ENCODE measurements at regions not wholly inside any gene's neighbourhood (a gene's known extent, or its start where the extent isn't known, plus 50 kb on each side); places are given as distances from the start of the nearest gene placed in this dataset.

DNA sequence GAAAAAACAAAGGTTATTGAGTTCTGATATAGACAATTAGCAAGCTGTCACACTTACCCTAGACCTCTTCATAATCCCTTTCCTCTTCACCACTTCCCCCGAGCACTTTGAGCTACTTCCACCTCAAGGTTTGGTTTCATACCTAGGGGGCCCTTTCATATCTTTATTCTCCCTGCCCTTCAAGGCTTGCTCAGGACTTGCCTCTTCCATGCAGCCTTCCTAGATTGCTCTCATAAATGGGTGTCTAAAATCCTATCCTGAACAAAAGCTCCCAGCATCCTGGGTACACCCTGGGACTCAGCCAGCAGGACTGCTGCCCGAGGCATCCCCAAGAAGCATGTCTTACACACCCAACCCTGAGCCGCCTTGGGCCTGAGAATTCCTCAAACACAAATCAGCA is 157.3 kb downstream of the C5orf15 start:
- Histone ChIP-seq H3K4me2 (ENCODE audit: insufficient read depth in 1 of 2, low read depth in 2 of 2, low read length in 2 of 2) (no peak overlapping the region), H2BK120ac (replicated peaks; ENCODE audit: low read depth, low read length) (no peak overlapping the region), H3K27me3 (replicated peaks in 1 of 4; ENCODE audit: control insufficient read depth in 3 of 4, extremely low read depth in 1 of 4, insufficient read depth in 3 of 4, low read length in 3 of 4) (no peaks in the 10 kb centered on the region; a peak in 1 of 7 replicates), H3K36me3 (ENCODE audit: control insufficient read depth in 2 of 4, insufficient read depth in 4 of 4, low read length in 3 of 4) (no peaks in the 10 kb centered on the region), H2BK20ac (ENCODE audit: low read length) (no peak overlapping the region), H3K4me1 (replicated peaks in 1 of 4; ENCODE audit: control insufficient read depth in 3 of 4, insufficient read depth in 4 of 4, low read length in 3 of 4) (no peaks in the 10 kb centered on the region), H2BK12ac (ENCODE audit: low read depth, low read length) (no peak overlapping the region), H3K4ac (replicated peaks; ENCODE audit: insufficient read length, low read depth, low read length) (no peak overlapping the region), H3K4me3 (ENCODE audit: extremely low read depth in 1 of 4, insufficient read depth in 2 of 4, low read depth in 3 of 4, low read length in 4 of 4) (no peak overlapping the region), H3K79me2 (ENCODE audit: control insufficient read depth in 1 of 2, insufficient read depth in 2 of 2, low read length in 2 of 2) (no peaks in the 10 kb centered on the region), H3K56ac (replicated peaks; ENCODE audit: insufficient read length, low read depth, low read length) (no peak overlapping the region), H2BK15ac (ENCODE audit: low read length) (no peak overlapping the region), H3K9me3 (ENCODE audit: insufficient read depth in 2 of 2, low read depth in 1 of 2, low read length in 1 of 2) (no peaks in the 10 kb centered on the region), H2AFZ (ENCODE audit: low read length) (no peak overlapping the region), H3K27ac (ENCODE audit: low read depth, low read length) (no peak overlapping the region), H3K79me1 (ENCODE audit: low read depth, low read length) (no peaks in the 10 kb centered on the region), H4K20me1 (replicated peaks in 1 of 2; ENCODE audit: control insufficient read depth in 1 of 2, insufficient read depth in 2 of 2, low read length in 2 of 2) (no peaks in the 10 kb centered on the region), H2BK5ac (ENCODE audit: low read depth, low read length) (no peak overlapping the region), H4K8ac (ENCODE audit: extremely low read depth, insufficient read depth, low read length) (no peak overlapping the region), H4K91ac (replicated peaks; ENCODE audit: insufficient read length, low read length) (no peak overlapping the region), H3K23me2 (ENCODE audit: low read depth, low read length) (no peaks in the 10 kb centered on the region), H3K9ac (replicated peaks in 1 of 4; ENCODE audit: extremely low read depth in 1 of 4, low read depth in 3 of 4, low read length in 3 of 4) (no peak overlapping the region), H2AK5ac (ENCODE audit: low read depth, low read length) (no peak overlapping the region), H3K23ac (ENCODE audit: insufficient read length) (no peak overlapping the region), H4K5ac (ENCODE audit: insufficient read length, low read depth, low read length) (no peak overlapping the region), H3K14ac (ENCODE audit: insufficient read length) (no peak overlapping the region), H3K18ac (ENCODE audit: extremely low read depth, low read length) (no peak overlapping the region)
- DNase-seq (ENCODE audit: low read depth in 1 of 2, low spot score in 2 of 2) (no peak), FAIRE-seq (no peak)
- WGBS, 2 experiments (ENCODE audit: extremely low coverage in 1 of 2, insufficient coverage in 1 of 2, insufficient read length in 1 of 2, insufficient replicate concordance in 2 of 2, low coverage in 1 of 2, low lambda C conversion rate in 2 of 2, missing lambda C conversion rate in 1 of 2) = 75% methylated on average over 3 of the region's 3 CpGs; no CpG with 5 or more reads in 1 of the 2 experiments
- ChIA-PET POLR2A (ENCODE audit: partially characterized antibody) (no interaction called here), CTCF (ENCODE audit: partially characterized antibody) (interaction anchor here (0.6 to 2.2 kb wide), 8 partner anchors 10 to 388 kb away, joined by 3 to 6 read pairs (median 3); no protein-coding TSS in a partner anchor)
- TF ChIP-seq BCL11A (IDR thresholded peaks at IDR 0.05; ENCODE audit: low read depth in 2 of 2, low read length in 2 of 2) = no peak
- no peak for TF ChIP-seq KDM4A (IDR thresholded peaks at IDR 0.05; ENCODE audit: low read depth, low read length, severe bottlenecking)
- TF ChIP-seq ATF2 (IDR thresholded peaks at IDR 0.05; ENCODE audit: low read length) = no peak
- TF ChIP-seq MAX (IDR thresholded peaks at IDR 0.05) = no peak
- TF ChIP-seq POLR2A (IDR thresholded peaks at IDR 0.05; ENCODE audit: control extremely low read depth in 1 of 2, low read depth in 2 of 2, low read length in 2 of 2) = no peak
- TF ChIP-seq CHD2 (IDR thresholded peaks at IDR 0.05; ENCODE audit: low read length) = no peak
- no peak for TF ChIP-seq SUZ12 (IDR thresholded peaks at IDR 0.05; ENCODE audit: low read length)
- TF ChIP-seq JUND (IDR thresholded peaks at IDR 0.05; ENCODE audit: low read length) = no peak
- TF ChIP-seq RAD21 (IDR thresholded peaks at IDR 0.05 in 1 of 2, conservative IDR thresholded peaks at IDR 0.05 in 1 of 2; ENCODE audit: low read depth in 2 of 2, low read length in 2 of 2) = no peak
- TF ChIP-seq TEAD4 (IDR thresholded peaks at IDR 0.05; ENCODE audit: low read depth, low read length) = no peak
- TF ChIP-seq SP1 (IDR thresholded peaks at IDR 0.05; ENCODE audit: low read depth, low read length) = no peak
- no peak for TF ChIP-seq RBBP5 (IDR thresholded peaks at IDR 0.05; ENCODE audit: borderline replicate concordance, low read depth, low read length)
- no peak for TF ChIP-seq E2F6 (IDR thresholded peaks at IDR 0.05)
